Neural cell (in vitro differentiated cells): ENCODE measurements at regions not wholly inside any gene's neighbourhood (a gene's known extent, or its start where the extent isn't known, plus 50 kb on each side); places are given as distances from the start of the nearest gene placed in this dataset.

Experiments
- H2AFZ ChIP-seq: fragments of 200-600, 300-800 bp; sonication (generic), shearing (Covaris generic); 2 replicates; pipeline ENCODE4 v1.6.0; 2014; ENCODE audit warnings: low read depth, mild to moderate bottlenecking, antibody characterized with exemption, low read length, moderate library complexity
- H3F3A ChIP-seq: fragments of 200-600 bp; shearing (Covaris generic); 2 replicates; pipeline ENCODE4 v1.6.1; 2016; ENCODE audit warnings: mild to moderate bottlenecking, moderate library complexity, mixed read lengths, antibody characterized with exemption, low read length; ENCODE audit not compliant: insufficient read depth, poor library complexity, severe bottlenecking
- H3K27ac ChIP-seq: fragments of 200-600, 300-800 bp; sonication (generic), shearing (Covaris generic); 2 replicates; pipeline ENCODE4 v1.5.1; 2014; ENCODE audit warnings: mild to moderate bottlenecking, low read length, moderate library complexity
- H3K27me3 ChIP-seq: fragments of 300-800, 200-600 bp; sonication (generic), shearing (Covaris generic); 2 replicates; pipeline ENCODE4 v1.6.0; 2014; ENCODE audit warnings: mild to moderate bottlenecking, low read depth, low read length, moderate library complexity; ENCODE audit not compliant: insufficient read depth
- H3K36me3 ChIP-seq: fragments of 300-800, 200-600 bp; sonication (generic), shearing (Covaris generic); 2 replicates; pipeline ENCODE4 v1.5.1; 2014; ENCODE audit warnings: mild to moderate bottlenecking, antibody characterized with exemption, low read length, moderate library complexity; ENCODE audit not compliant: insufficient read depth
- H3K4me2 ChIP-seq: fragments of 300-800, 200-600 bp; sonication (generic), shearing (Covaris generic); 2 replicates; pipeline ENCODE4 v1.6.0; 2014; ENCODE audit warnings: mild to moderate bottlenecking, low read length
- H3K4me3 ChIP-seq: fragments of 300-800, 200-600 bp; sonication (generic), shearing (Covaris generic); 2 replicates; pipeline ENCODE4 v1.5.1; 2014; ENCODE audit warnings: mild to moderate bottlenecking, low read length, moderate library complexity
- H3K79me2 ChIP-seq: fragments of 200-600 bp; shearing (Covaris generic); replicated peaks from 2 replicates; pipeline ENCODE4 v1.6.0; 2014; ENCODE audit warnings: mild to moderate bottlenecking, low read length, moderate library complexity; ENCODE audit not compliant: insufficient read depth
- H3K9ac ChIP-seq: fragments of 300-800, 200-600 bp; sonication (generic), shearing (Covaris generic); 2 replicates; pipeline ENCODE4 v1.6.1; 2016; ENCODE audit warnings: mild to moderate bottlenecking, low read length, mixed read lengths
- H3K9me2 ChIP-seq: fragments of 200-600 bp; shearing (Covaris generic); 2 replicates; pipeline ENCODE4 v1.6.1; 2016; ENCODE audit warnings: mild to moderate bottlenecking, low read length, mixed read lengths; ENCODE audit not compliant: insufficient read depth
- H3K9me3 ChIP-seq: fragments of 200-600, 300-800 bp; sonication (generic), shearing (Covaris generic); 2 replicates; pipeline ENCODE4 v1.6.1; 2016; ENCODE audit warnings: mild to moderate bottlenecking, mixed run types, low read length, moderate library complexity, mixed read lengths
- H4K20me1 ChIP-seq: fragments of 200-600 bp; shearing (Covaris generic); 2 replicates; pipeline ENCODE4 v1.6.1; 2016; ENCODE audit warnings: mild to moderate bottlenecking, mixed run types; ENCODE audit not compliant: insufficient read depth
- CTCF ChIP-seq: fragments of 450-650 bp; IDR thresholded peaks from 2 replicates; pipeline ENCODE4 v1.5.1; 2014; ENCODE audit warnings: antibody characterized with exemption, mild to moderate bottlenecking, moderate library complexity; ENCODE audit not compliant: poor library complexity, severe bottlenecking
- EP300 ChIP-seq: fragments of 450-650 bp; conservative IDR thresholded peaks from 2 replicates; pipeline ENCODE4 v1.6.1; 2014; ENCODE audit warnings: antibody characterized with exemption, mild to moderate bottlenecking, moderate library complexity; ENCODE audit not compliant: poor library complexity, severe bottlenecking
- EZH2 ChIP-seq: fragments of 200-600, 300-800 bp; shearing (Covaris generic), sonication (generic); IDR thresholded peaks from 2 replicates; pipeline ENCODE4 v1.6.1; 2014; ENCODE audit warnings: antibody characterized with exemption, low read length, borderline replicate concordance, mild to moderate bottlenecking; ENCODE audit not compliant: insufficient read depth, poor library complexity, severe bottlenecking
- MXI1 ChIP-seq: fragments of 450-650 bp; conservative IDR thresholded peaks from 2 replicates; pipeline ENCODE4 v1.6.1; 2014; ENCODE audit warnings: antibody characterized with exemption, mild to moderate bottlenecking; ENCODE audit not compliant: poor library complexity, severe bottlenecking
- POLR2AphosphoS5 ChIP-seq: IDR thresholded peaks from 2 replicates; pipeline ENCODE4 v1.6.1; 2012
- RAD21 ChIP-seq: fragments of 450-650 bp; conservative IDR thresholded peaks from 2 replicates; pipeline ENCODE4 v1.6.1; 2014; ENCODE audit warnings: antibody characterized with exemption, mild to moderate bottlenecking, moderate library complexity
- REST ChIP-seq: IDR thresholded peaks from 2 replicates; pipeline ENCODE4 v1.6.1; 2012; ENCODE audit warnings: borderline replicate concordance
- SMC3 ChIP-seq: fragments of 450-650 bp; conservative IDR thresholded peaks from 2 replicates; pipeline ENCODE4 v1.6.1; 2014; ENCODE audit warnings: antibody characterized with exemption, mild to moderate bottlenecking, moderate library complexity; ENCODE audit not compliant: poor library complexity
- TAF1 ChIP-seq: IDR thresholded peaks from 2 replicates; pipeline ENCODE4 v1.6.1; 2012; ENCODE audit warnings: low read depth

GRCh38 chr21:35971824-35972223 is 88.5 kb downstream of the SETD4 start:
- no peaks in the 10 kb centered on the region for H3K9me2 ChIP-seq
- H3F3A ChIP-seq = no peaks in the 10 kb centered on the region
- no peaks in the 10 kb centered on the region for H3K27me3 ChIP-seq
- TF ChIP-seq SMC3 = no peak
- TF ChIP-seq CTCF = no peak
- no peak for TF ChIP-seq MXI1
- TF ChIP-seq RAD21 = no peak
- TF ChIP-seq EP300 = no peak
- TF ChIP-seq POLR2AphosphoS5 = no peak
- no peak for TF ChIP-seq REST
- no peak for TF ChIP-seq TAF1
- no peak for TF ChIP-seq EZH2
- H3K79me2 ChIP-seq = no peaks in the 10 kb centered on the region
- H3K9me3 ChIP-seq = no peaks in the 10 kb centered on the region
- H3K4me3 ChIP-seq = no peak overlapping the region
- no peaks in the 10 kb centered on the region for H4K20me1 ChIP-seq
- no peak overlapping the region for H3K9ac ChIP-seq
- H3K4me2 ChIP-seq = no peak overlapping the region
- H2AFZ ChIP-seq = no peak overlapping the region
- no peak overlapping the region for H3K27ac ChIP-seq
- H3K36me3 ChIP-seq = no peaks in the 10 kb centered on the region

- H3K9ac ChIP-seq = no peak overlapping the region
- TF ChIP-seq POLR2AphosphoS5 = no peak
- no peak for TF ChIP-seq MXI1
- no peak for TF ChIP-seq TAF1
- TF ChIP-seq CTCF = no peak
- TF ChIP-seq EP300 = no peak
- TF ChIP-seq EZH2 = no peak
- no peak for TF ChIP-seq SMC3
- TF ChIP-seq RAD21 = no peak
- no peak for TF ChIP-seq REST
- no peak overlapping the region for H3K27ac ChIP-seq
- no peak overlapping the region for H3K4me2 ChIP-seq
- no peaks in the 10 kb centered on the region for H3K36me3 ChIP-seq
- no peaks in the 10 kb centered on the region for H3K9me3 ChIP-seq
- no peaks in the 10 kb centered on the region for H3K9me2 ChIP-seq
- H3K4me3 ChIP-seq = no peak overlapping the region
- H3K27me3 ChIP-seq = no peaks in the 10 kb centered on the region
- no peaks in the 10 kb centered on the region for H3F3A ChIP-seq
- H4K20me1 ChIP-seq = no peaks in the 10 kb centered on the region
- no peaks in the 10 kb centered on the region for H3K79me2 ChIP-seq
- H2AFZ ChIP-seq = no peak overlapping the region
Observed at GRCh38 chr21:35969281-35969680, 91.0 kb downstream of the SETD4 start.
